GM23338 (cell line): ENCODE measurements at regions not wholly inside any gene's neighbourhood (a gene's known extent, or its start where the extent isn't known, plus 50 kb on each side); places are given as distances from the start of the nearest gene placed in this dataset.

Experiments
- CREB1 ChIP-seq: fragments of 250-450 bp; sonication (Bioruptor Pico); IDR thresholded peaks from 2 replicates; pipeline ENCODE4 v1.5.0; 2020; ENCODE audit warnings: low read depth, mild to moderate bottlenecking, moderate library complexity
- CTCF ChIP-seq, 2 experiments: fragments of 200-600 bp in 1 of 2; sonication (generic) in 1 of 2; conservative IDR thresholded peaks; 2 replicates each; pipeline versions ENCODE4 v1.5.1 to v1.6.1; 2016 to 2017; ENCODE audit warnings: antibody characterized with exemption in 2 of 2, low read depth in 2 of 2, mild to moderate bottlenecking in 2 of 2, moderate library complexity in 1 of 2
- EZH2 ChIP-seq: fragments of 200-600 bp; sonication (generic); IDR thresholded peaks from one replicate; pipeline ENCODE4 v1.8.0; 2017; ENCODE audit warnings: antibody characterized with exemption, mild to moderate bottlenecking, low read depth; ENCODE audit not compliant: unreplicated experiment
- EZH2phosphoT487 ChIP-seq: fragments of 200-600 bp; sonication (generic); IDR thresholded peaks from one replicate; pipeline ENCODE4 v1.8.1; 2018; ENCODE audit warnings: antibody characterized with exemption; ENCODE audit not compliant: unreplicated experiment
- JUNB ChIP-seq: IDR thresholded peaks from one replicate; pipeline ENCODE4 v1.6.1; 2016; ENCODE audit warnings: antibody characterized with exemption; ENCODE audit not compliant: unreplicated experiment
- NANOG ChIP-seq: IDR thresholded peaks from 2 replicates; pipeline ENCODE4 v1.6.1; 2016; ENCODE audit warnings: antibody characterized with exemption, borderline replicate concordance
- POLR2AphosphoS5 ChIP-seq: IDR thresholded peaks from 2 replicates; pipeline ENCODE4 v1.6.1; 2016; ENCODE audit warnings: antibody characterized with exemption, low read depth
- REST ChIP-seq: IDR thresholded peaks from one replicate; pipeline ENCODE4 v1.6.1; 2018; ENCODE audit warnings: antibody characterized with exemption; ENCODE audit not compliant: unreplicated experiment
- STAT1 ChIP-seq: IDR thresholded peaks from one replicate; pipeline ENCODE4 v1.6.1; 2016; ENCODE audit warnings: antibody characterized with exemption; ENCODE audit not compliant: unreplicated experiment
- ZNF114 ChIP-seq: fragments of 250-450 bp; sonication (Bioruptor Pico); IDR thresholded peaks from 2 replicates; pipeline ENCODE4 v1.5.0; 2020; ENCODE audit warnings: mild to moderate bottlenecking, moderate library complexity
- TF ChIP-seq, protein P1 (sequence below): IDR thresholded peaks from 2 replicates; pipeline ENCODE4 v1.6.1; 2016; ENCODE audit warnings: antibody characterized with exemption
- TF ChIP-seq, protein P2 (sequence below): fragments of 250-450 bp; sonication (Bioruptor Pico); IDR thresholded peaks from 2 replicates; pipeline ENCODE4 v1.5.0; 2020; ENCODE audit warnings: mild to moderate bottlenecking, moderate library complexity

DNA sequence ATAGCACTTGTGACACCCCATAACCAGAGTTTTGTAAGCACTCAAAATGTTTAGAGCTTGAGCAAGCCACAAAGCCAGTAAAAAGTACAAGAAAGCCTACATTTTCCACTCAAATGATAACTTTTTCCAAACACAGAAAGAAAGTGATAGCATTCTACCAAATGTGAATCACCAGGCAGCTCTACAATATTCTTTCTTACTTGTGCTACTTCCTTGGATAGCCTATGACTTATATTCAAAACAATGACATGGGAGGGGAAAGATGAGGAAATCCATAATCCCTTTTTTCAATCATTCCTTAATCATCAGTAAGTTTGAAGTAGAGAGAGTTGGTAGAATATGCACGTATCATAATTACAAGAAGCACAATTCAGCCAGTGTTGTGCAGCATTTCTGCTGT is 650.8 kb upstream of the PCDH9 start:
- no peak for TF ChIP-seq REST
- no peak for TF ChIP-seq CTCF (conservative IDR thresholded peaks at IDR 0.05; ENCODE audit: low read depth in 2 of 2)
- TF ChIP-seq CREB1 (CRISPR knock-in tag) = no peak
- no peak for TF ChIP-seq POLR2AphosphoS5
- TF ChIP-seq, protein P1, sequence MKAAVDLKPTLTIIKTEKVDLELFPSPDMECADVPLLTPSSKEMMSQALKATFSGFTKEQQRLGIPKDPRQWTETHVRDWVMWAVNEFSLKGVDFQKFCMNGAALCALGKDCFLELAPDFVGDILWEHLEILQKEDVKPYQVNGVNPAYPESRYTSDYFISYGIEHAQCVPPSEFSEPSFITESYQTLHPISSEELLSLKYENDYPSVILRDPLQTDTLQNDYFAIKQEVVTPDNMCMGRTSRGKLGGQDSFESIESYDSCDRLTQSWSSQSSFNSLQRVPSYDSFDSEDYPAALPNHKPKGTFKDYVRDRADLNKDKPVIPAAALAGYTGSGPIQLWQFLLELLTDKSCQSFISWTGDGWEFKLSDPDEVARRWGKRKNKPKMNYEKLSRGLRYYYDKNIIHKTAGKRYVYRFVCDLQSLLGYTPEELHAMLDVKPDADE = no peak
- TF ChIP-seq EZH2phosphoT487 = no peak
- TF ChIP-seq EZH2 = no peak
- TF ChIP-seq JUNB = no peak
- TF ChIP-seq, protein P2, sequence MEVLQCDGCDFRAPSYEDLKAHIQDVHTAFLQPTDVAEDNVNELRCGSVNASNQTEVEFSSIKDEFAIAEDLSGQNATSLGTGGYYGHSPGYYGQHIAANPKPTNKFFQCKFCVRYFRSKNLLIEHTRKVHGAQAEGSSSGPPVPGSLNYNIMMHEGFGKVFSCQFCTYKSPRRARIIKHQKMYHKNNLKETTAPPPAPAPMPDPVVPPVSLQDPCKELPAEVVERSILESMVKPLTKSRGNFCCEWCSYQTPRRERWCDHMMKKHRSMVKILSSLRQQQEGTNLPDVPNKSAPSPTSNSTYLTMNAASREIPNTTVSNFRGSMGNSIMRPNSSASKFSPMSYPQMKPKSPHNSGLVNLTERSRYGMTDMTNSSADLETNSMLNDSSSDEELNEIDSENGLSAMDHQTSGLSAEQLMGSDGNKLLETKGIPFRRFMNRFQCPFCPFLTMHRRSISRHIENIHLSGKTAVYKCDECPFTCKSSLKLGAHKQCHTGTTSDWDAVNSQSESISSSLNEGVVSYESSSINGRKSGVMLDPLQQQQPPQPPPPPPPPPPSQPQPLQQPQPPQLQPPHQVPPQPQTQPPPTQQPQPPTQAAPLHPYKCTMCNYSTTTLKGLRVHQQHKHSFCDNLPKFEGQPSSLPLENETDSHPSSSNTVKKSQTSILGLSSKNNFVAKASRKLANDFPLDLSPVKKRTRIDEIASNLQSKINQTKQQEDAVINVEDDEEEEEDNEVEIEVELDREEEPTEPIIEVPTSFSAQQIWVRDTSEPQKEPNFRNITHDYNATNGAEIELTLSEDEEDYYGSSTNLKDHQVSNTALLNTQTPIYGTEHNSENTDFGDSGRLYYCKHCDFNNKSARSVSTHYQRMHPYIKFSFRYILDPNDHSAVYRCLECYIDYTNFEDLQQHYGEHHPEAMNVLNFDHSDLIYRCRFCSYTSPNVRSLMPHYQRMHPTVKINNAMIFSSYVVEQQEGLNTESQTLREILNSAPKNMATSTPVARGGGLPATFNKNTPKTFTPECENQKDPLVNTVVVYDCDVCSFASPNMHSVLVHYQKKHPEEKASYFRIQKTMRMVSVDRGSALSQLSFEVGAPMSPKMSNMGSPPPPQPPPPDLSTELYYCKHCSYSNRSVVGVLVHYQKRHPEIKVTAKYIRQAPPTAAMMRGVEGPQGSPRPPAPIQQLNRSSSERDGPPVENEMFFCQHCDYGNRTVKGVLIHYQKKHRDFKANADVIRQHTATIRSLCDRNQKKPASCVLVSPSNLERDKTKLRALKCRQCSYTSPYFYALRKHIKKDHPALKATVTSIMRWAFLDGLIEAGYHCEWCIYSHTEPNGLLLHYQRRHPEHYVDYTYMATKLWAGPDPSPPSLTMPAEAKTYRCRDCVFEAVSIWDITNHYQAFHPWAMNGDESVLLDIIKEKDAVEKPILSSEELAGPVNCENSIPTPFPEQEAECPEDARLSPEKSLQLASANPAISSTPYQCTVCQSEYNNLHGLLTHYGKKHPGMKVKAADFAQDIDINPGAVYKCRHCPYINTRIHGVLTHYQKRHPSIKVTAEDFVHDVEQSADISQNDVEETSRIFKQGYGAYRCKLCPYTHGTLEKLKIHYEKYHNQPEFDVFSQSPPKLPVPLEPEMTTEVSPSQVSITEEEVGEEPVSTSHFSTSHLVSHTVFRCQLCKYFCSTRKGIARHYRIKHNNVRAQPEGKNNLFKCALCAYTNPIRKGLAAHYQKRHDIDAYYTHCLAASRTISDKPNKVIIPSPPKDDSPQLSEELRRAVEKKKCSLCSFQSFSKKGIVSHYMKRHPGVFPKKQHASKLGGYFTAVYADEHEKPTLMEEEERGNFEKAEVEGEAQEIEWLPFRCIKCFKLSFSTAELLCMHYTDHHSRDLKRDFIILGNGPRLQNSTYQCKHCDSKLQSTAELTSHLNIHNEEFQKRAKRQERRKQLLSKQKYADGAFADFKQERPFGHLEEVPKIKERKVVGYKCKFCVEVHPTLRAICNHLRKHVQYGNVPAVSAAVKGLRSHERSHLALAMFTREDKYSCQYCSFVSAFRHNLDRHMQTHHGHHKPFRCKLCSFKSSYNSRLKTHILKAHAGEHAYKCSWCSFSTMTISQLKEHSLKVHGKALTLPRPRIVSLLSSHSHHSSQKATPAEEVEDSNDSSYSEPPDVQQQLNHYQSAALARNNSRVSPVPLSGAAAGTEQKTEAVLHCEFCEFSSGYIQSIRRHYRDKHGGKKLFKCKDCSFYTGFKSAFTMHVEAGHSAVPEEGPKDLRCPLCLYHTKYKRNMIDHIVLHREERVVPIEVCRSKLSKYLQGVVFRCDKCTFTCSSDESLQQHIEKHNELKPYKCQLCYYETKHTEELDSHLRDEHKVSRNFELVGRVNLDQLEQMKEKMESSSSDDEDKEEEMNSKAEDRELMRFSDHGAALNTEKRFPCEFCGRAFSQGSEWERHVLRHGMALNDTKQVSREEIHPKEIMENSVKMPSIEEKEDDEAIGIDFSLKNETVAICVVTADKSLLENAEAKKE (CRISPR knock-in tag) = no peak
- no peak for TF ChIP-seq NANOG
- TF ChIP-seq STAT1 = no peak
- TF ChIP-seq ZNF114 (CRISPR knock-in tag) = no peak
